HG02623 (cell line): ENCODE measurements at regions not wholly inside any gene's neighbourhood (a gene's known extent, or its start where the extent isn't known, plus 50 kb on each side); places are given as distances from the start of the nearest gene placed in this dataset.
"Not testable (repeated sequence)": the region's sequence is repeated elsewhere in the genome, so short reads cannot be mapped to it uniquely, and the experiment has no call there.

Experiments used
- ATAC-seq: cut with Tn5 transposase; IDR thresholded peaks from one replicate; pipeline ENCODE4 v1.9.1; 2021; ENCODE audit warnings: moderate library complexity; ENCODE audit not compliant: unreplicated experiment

- not testable (repeated sequence) for ATAC-seq
These were observed 735.1 kb upstream of the SGO1 start for GRCh38 chr3:20921112-20921511.

- ATAC-seq, result no peak
These were observed 731.1 kb upstream of the SGO1 start for GRCh38 chr3:20916951-20917606.

GRCh38 chr3:20914310-20914709, 728.3 kb upstream of the SGO1 start:
- no peak for ATAC-seq

- ATAC-seq, result no peak
These were observed 726.4 kb upstream of the SGO1 start for GRCh38 chr3:20912406-20912805.

DNA sequence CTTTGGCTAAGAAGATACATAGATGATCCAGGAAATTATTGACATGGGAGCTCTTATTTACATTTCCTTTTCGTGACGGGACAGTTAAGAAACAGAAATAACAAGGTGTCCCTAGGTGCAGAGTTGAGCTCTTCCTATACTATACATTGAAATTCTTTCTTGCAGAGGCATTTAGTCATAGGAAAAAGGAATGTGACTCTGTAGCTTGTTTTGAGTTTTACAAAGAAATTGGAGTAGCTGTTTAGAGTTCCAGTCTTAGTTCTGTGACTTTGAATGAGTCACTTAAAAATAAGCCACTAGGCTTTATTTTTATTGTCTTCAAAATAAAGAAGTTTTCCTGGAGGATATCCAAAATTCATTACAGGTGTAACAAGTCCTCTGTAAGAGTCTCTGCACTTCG, 723.5 kb upstream of the SGO1 start:
- no peak for ATAC-seq

DNA sequence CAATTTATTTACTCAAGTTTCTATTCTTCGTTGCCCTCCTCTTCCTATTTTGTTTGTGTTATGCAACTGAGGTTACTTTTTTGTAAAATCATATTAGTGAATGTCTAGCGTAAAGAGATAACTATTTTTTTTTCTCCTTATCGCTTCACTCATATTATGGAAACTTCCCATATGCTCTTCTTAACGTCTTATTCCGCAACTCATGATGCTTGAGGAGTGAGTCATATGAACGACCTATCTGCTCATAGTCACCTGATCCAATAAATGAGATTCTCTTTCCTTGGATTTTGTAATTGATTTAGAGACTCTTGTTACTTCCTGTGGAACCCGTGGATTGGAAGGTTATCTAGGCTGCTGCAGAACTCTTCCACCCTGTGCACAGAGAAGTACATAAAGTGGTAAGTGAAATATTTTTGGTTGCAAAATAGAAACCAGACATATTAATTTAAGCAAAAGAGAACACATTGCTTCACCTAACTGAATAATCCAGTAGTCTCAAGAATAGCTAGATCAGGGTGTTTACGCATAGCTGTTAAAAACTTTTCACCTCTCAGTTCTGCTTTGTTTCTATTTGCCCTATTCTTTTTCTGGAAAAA, 719.3 kb upstream of the SGO1 start:
- no peak for ATAC-seq

DNA sequence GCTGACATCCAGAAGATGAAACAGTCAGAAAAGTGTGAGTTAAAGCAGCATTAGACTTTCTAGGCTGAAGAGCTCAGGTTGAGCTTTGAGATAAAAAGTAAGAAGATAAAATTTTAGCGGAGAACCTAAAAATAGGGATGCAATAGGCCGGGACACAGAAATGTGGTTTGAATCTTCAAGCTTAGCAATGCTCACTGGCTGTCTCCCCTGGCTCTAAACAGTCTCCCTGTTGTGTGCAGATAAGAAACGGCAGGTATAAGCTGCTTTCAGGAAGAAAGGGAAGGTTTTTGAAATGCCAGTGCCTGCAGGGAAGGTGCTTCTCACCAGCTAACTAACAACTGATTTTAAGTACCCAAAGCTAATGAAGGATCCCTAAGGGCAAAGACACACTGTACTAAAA, 718.7 kb upstream of the SGO1 start:
- no peak for ATAC-seq

GRCh38 chr3:20898962-20899361, 713.0 kb upstream of the SGO1 start:
- ATAC-seq, result no peak

- no peak for ATAC-seq
These were observed 704.1 kb upstream of the SGO1 start for GRCh38 chr3:20890111-20890519.

GRCh38 chr3:20878691-20879090, 692.7 kb upstream of the SGO1 start:
- no peak for ATAC-seq

- no peak for ATAC-seq
These were observed 687.2 kb upstream of the SGO1 start for GRCh38 chr3:20873235-20873634.

DNA sequence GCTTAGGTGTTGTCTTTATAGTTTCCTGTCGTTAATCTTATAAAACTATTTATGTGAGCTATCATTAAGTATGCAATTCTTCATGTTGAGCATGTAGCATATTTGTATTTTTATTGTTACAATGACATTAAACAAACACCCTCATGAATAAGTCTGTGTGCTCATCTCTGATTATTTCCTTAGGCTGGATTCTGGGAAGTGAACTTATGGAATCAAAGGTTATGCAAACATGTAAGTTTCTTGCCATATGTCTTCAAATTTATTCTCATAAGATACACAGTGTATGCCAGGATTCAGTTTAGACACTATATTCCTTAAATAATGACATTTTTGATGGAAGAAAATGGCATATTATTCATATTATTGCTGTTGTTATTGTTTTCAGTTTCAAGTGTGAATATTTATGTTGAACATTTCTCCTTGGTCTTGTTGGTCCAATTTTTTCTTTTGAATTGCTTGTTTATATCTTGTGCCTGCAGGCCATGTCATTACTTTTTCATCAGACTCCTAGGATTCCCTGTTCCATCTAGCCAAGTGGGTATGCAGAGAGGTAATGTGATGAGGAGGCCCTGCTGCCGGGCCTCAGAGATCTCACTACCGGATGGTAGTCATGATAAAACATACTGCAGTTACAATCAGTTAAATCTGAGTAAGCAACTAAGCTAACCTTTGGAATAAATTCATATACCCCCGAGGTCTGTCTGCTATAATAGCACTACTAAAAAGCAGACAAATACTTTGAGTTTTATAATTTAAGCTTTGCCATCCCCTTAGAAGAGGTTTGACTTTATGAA, 684.3 kb upstream of the SGO1 start:
- no peak for ATAC-seq

GRCh38 chr3:20865803-20866202, 679.8 kb upstream of the SGO1 start:
- no peak for ATAC-seq

DNA sequence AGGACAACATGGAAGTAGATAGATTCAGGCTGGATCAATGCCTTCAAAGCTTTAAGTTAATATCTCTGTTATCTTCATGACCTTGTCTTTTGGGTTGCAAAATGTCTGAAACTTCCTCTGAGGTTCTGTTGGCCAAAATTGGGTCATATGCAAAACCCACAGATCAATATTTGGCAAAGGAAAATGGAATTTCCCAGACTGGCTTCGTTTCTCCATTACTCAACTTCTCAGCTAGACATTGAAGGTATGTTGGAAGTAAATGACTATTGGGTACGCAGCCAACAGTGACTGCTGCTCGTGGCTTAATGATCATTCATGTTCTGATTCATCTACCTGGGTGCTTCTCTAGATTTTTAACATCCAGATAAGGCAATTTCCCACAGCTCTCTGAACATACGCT, 675.4 kb upstream of the SGO1 start:
- ATAC-seq, result no peak

DNA sequence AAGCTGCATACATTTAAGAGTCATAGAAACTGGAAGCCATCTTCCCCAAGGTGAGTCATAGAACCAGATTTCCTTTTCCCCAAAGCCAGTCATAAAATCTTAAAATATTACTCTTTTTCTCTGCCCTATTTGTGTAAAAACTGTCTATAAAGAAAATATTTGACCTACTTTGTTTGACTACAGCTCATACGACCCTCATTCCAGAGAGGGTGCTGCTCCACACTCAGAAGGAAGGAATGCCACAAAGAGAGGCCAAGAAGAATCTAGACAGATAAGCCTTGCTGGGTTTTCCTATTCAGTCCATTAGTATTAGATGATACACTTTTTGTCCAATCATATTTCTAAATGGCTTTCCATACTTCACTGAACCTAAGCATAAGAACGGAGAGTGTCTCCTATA, 671.6 kb upstream of the SGO1 start:
- no peak for ATAC-seq

DNA sequence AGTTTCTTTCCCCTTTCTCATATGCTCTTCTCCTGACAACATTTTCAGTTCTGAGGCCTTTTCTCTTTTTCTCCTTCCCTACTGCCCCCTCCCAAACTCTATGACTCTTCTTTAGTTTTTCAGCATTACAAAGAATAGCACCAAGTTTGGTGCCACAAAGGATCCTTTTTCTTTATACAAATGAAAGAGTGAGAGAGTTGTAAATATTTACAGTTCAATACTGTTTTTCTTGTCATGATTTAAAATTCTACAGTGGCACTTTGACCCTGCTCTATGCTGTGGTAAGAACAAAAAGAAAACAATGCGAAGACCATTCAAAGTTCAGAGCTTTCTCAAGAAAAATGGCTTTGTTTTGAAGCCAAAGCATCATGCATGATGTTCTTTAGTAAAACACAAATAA, 667.9 kb upstream of the SGO1 start:
- ATAC-seq, result no peak

DNA sequence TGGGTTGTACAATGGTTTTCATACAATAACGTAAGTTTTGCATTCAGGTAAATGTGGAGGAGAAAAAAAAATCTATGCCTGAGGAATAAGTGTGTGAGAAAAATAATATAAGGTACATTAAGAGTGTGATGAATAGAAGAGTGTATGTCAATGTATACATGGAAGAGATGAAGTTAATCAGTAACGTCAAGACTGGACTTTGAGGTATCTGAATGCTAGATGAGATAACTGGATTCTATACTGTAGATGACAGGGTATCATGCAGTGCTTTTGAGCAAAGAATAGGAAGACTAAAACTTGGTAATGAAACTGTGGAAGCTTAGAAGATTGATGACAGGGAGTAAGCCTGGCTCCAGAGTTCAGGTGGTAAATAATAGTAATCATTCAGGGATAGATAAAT, 666.7 kb upstream of the SGO1 start:
- no peak for ATAC-seq

DNA sequence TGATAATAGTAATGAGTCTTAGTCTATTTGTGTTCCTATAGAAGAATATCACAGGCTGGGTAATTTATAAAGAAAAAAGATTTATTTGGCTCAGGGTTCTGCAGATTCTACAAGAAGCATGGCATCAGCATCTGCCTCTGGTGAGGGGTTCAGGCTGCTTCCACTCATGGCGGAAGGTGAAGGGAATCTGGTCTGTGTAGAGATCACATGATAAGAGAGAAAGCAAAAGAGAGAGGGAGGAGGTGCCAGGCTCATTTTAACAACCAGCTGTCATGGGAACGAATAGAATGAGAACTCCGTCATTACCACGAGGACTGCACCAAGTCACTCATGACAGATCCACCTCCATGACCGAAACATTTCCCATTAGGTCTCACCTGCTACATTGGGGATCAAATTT, 664.0 kb upstream of the SGO1 start:
- no peak for ATAC-seq

- ATAC-seq, result no peak
These were observed 660.8 kb upstream of the SGO1 start for GRCh38 chr3:20846832-20847231.

DNA sequence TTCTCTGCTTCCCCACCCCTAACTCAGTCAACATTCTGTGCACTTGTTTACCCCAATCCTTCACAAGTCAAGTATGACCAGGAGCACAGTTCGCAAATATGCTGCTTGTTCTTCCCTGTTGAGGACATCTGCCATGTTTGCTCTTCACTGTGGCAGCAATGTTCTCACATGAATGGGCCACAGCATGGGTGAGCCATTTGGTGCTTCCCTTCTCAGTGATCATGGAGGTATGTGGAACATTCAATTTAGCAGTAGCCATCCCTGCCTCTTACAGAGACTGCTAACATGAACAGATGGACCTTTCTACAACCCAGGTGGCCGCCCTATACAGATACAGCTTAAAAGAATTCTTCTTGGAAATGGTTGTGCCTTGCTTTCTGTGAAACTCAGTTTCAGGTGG, 660.1 kb upstream of the SGO1 start:
- ATAC-seq, result no peak

GRCh38 chr3:20844851-20845250, 658.8 kb upstream of the SGO1 start:
- no peak for ATAC-seq
